Vagina (tissue), 2 donors: ENCODE measurements at regions not wholly inside any gene's neighbourhood (a gene's known extent, or its start where the extent isn't known, plus 50 kb on each side); places are given as distances from the start of the nearest gene placed in this dataset.

Experiments
- CTCF ChIP-seq, 3 experiments: fragments of 450-650 bp in 2 of 3; fragments of 200-600 bp in 1 of 3; sonication (generic) in 1 of 3; IDR thresholded peaks; one replicate each; pipeline ENCODE4 v1.5.1; 2017 to 2019; ENCODE audit warnings: antibody characterized with exemption in 3 of 3, mild to moderate bottlenecking in 2 of 3, moderate library complexity in 2 of 3
- POLR2A ChIP-seq, 2 donors: fragments of 450-650 bp; IDR thresholded peaks; one replicate each; pipeline ENCODE4 v1.6.1; 2017; ENCODE audit warnings: antibody characterized with exemption in 2 of 2, mild to moderate bottlenecking in 2 of 2, moderate library complexity in 2 of 2
- POLR2AphosphoS5 ChIP-seq, 2 donors: sonication (generic); formaldehyde crosslinking; IDR thresholded peaks; one replicate each; pipeline ENCODE4 v1.9.0; 2017; ENCODE audit warnings: antibody characterized with exemption in 2 of 2, mild to moderate bottlenecking in 2 of 2, low read depth in 1 of 2; ENCODE audit not compliant: insufficient read depth in 1 of 2

- TF ChIP-seq POLR2AphosphoS5 (IDR thresholded peaks at IDR 0.05; ENCODE audit: insufficient read depth in 1 of 2, low read depth in 1 of 2): no peak
- no peak for TF ChIP-seq CTCF (IDR thresholded peaks at IDR 0.05)
- TF ChIP-seq POLR2A (IDR thresholded peaks at IDR 0.05): no peak
Observed at GRCh38 chr10:58072634-58073033, 195.1 kb downstream of the IPMK start.
